ENCODE measurements at regions not wholly inside any gene's neighbourhood (a gene's known extent, or its start where the extent isn't known, plus 50 kb on each side); places are given as distances from the start of the nearest gene placed in this dataset.
"Not testable (repeated sequence)": the region's sequence is repeated elsewhere in the genome, so short reads cannot be mapped to it uniquely, and the experiment has no call there.

- H3K27me3 ChIP-seq (replicated peaks; ENCODE audit: control insufficient read depth, insufficient read depth, low read length) = no peaks in the 10 kb centered on the region
- H3K4me3 ChIP-seq (ENCODE audit: low read depth, low read length) = no peak overlapping the region
- Mint-ChIP-seq H3K36me3 (ENCODE audit: insufficient read depth, unreplicated experiment) (no peaks in the 10 kb centered on the region), H3K9me3 (ENCODE audit: unreplicated experiment) (no peaks in the 10 kb centered on the region), H3K4me3 (ENCODE audit: unreplicated experiment) (no peak overlapping the region), H3K27me3 (ENCODE audit: insufficient read depth, unreplicated experiment) (no peaks in the 10 kb centered on the region), H3K4me1 (ENCODE audit: low read depth, unreplicated experiment) (no peaks in the 10 kb centered on the region), H3K27ac (ENCODE audit: unreplicated experiment) (no peak overlapping the region)
- H3K9me3 ChIP-seq = no peaks in the 10 kb centered on the region
- TF ChIP-seq CTCF (IDR thresholded peaks at IDR 0.05; ENCODE audit: insufficient read depth in 1 of 2, low read depth in 1 of 2, low read length in 1 of 2, severe bottlenecking in 1 of 2, unreplicated experiment in 1 of 2) = no peak
- ChIA-PET POLR2A (no interaction called here), CTCF (no interaction called here)
- intact Hi-C loops (cut with micrococcal nuclease; ENCODE audit: unreplicated experiment) = no loop called here
- BruUV-seq (replicated peaks) = no TSS peak
- no peaks in the 10 kb centered on the region for H3K4me1 ChIP-seq
- no peaks in the 10 kb centered on the region for H3K36me3 ChIP-seq (ENCODE audit: control insufficient read depth, insufficient read depth, low read length)
- no peak for DNase-seq
Measured at GRCh38 chr1:104125970-104126369, 376.3 kb downstream of the AMY1C start.

- no TSS peak for BruUV-seq (replicated peaks)
- Mint-ChIP-seq H3K36me3 (ENCODE audit: insufficient read depth, unreplicated experiment) (no peaks in the 10 kb centered on the region), H3K4me3 (ENCODE audit: unreplicated experiment) (no peak overlapping the region), H3K27ac (ENCODE audit: unreplicated experiment) (no peak overlapping the region), H3K9me3 (ENCODE audit: unreplicated experiment) (no peaks in the 10 kb centered on the region), H3K27me3 (ENCODE audit: insufficient read depth, unreplicated experiment) (no peaks in the 10 kb centered on the region), H3K4me1 (ENCODE audit: low read depth, unreplicated experiment) (no peaks in the 10 kb centered on the region)
- peak in 1 of 2 experiments; percentile 12 for DNase-seq
- Histone ChIP-seq H3K4me1 (no peaks in the 10 kb centered on the region), H3K4me3 (ENCODE audit: low read depth, low read length) (no peak overlapping the region), H3K9me3 (no peaks in the 10 kb centered on the region), H3K36me3 (ENCODE audit: control insufficient read depth, insufficient read depth, low read length) (no peaks in the 10 kb centered on the region), H3K27me3 (replicated peaks; ENCODE audit: control insufficient read depth, insufficient read depth, low read length) (no peaks in the 10 kb centered on the region)
- TF ChIP-seq CTCF (IDR thresholded peaks at IDR 0.05; ENCODE audit: insufficient read depth in 1 of 2, low read depth in 1 of 2, low read length in 1 of 2, severe bottlenecking in 1 of 2, unreplicated experiment in 1 of 2) = peak; percentile 33 to 43
- ChIA-PET POLR2A (no interaction called here), CTCF (no interaction called here)
- intact Hi-C loops (cut with micrococcal nuclease; ENCODE audit: unreplicated experiment) = loop anchor here (2.0 kb wide), 1 partner anchor 344 kb away; no protein-coding TSS in a partner anchor
Measured at GRCh38 chr1:104132382-104132973, 382.8 kb downstream of the AMY1C start.

DNA sequence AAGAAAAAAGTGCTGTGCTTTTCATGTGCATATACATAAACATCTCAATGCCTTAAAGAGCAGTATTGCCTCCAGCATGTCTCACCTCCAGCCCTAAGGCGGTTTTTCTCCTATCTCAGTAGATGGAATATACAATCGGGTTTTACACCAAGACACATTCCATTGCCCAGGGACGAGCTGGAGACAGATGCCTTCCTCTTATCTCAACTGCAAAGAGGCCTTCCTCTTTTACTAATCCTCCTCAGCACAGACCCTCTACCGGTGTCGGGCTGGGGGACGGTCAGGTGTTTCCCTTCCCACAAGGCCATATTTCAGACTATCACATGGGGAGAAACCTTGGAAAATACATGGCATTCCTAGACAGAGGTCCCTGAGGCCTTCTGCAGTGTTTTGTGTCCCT, 385.3 kb downstream of the AMY1C start:
- intact Hi-C loops (cut with micrococcal nuclease; ENCODE audit: unreplicated experiment); H3K36me3 ChIP-seq (ENCODE audit: control insufficient read depth, insufficient read depth, low read length); H3K27ac Mint-ChIP-seq (ENCODE audit: unreplicated experiment); POLR2A ChIA-PET; H3K4me1 ChIP-seq; BruUV-seq (replicated peaks); H3K9me3 Mint-ChIP-seq (ENCODE audit: unreplicated experiment); H3K4me1 Mint-ChIP-seq (ENCODE audit: low read depth, unreplicated experiment); H3K27me3 Mint-ChIP-seq (ENCODE audit: insufficient read depth, unreplicated experiment); CTCF ChIA-PET; H3K36me3 Mint-ChIP-seq (ENCODE audit: insufficient read depth, unreplicated experiment); H3K4me3 ChIP-seq (ENCODE audit: low read depth, low read length); H3K9me3 ChIP-seq; H3K27me3 ChIP-seq (replicated peaks; ENCODE audit: control insufficient read depth, insufficient read depth, low read length); H3K4me3 Mint-ChIP-seq (ENCODE audit: unreplicated experiment); DNase-seq: not testable (repeated sequence)

DNA sequence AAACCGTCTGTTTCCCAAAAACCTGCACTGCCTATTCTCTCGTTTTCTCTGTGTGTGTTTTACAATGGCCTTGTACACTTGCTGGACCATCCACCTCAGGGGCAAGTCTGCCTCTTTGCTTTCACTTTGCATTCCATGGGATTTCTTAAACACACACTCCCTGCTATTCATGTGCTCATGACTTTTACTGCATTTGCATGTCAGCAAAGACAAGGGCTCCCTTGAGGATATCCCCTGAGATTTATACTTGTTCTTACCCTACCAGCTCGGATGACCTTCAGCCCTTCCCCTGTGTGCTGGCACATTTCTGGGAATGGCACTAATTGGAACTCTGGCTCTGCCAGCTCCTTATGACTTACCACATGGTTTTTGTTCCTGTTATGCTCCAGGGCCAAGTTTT, 386.9 kb downstream of the AMY1C start:
- Mint-ChIP-seq H3K4me1 (ENCODE audit: low read depth, unreplicated experiment) (no peaks in the 10 kb centered on the region), H3K36me3 (ENCODE audit: insufficient read depth, unreplicated experiment) (no peaks in the 10 kb centered on the region), H3K4me3 (ENCODE audit: unreplicated experiment) (no peak overlapping the region), H3K9me3 (ENCODE audit: unreplicated experiment) (no peaks in the 10 kb centered on the region), H3K27me3 (ENCODE audit: insufficient read depth, unreplicated experiment) (no peaks in the 10 kb centered on the region), H3K27ac (ENCODE audit: unreplicated experiment) (no peak overlapping the region)
- ChIA-PET CTCF (no interaction called here), POLR2A (no interaction called here)
- DNase-seq = no peak
- Histone ChIP-seq H3K9me3 (no peaks in the 10 kb centered on the region), H3K4me3 (ENCODE audit: low read depth, low read length) (no peak overlapping the region), H3K27me3 (replicated peaks; ENCODE audit: control insufficient read depth, insufficient read depth, low read length) (no peaks in the 10 kb centered on the region), H3K4me1 (no peaks in the 10 kb centered on the region), H3K36me3 (ENCODE audit: control insufficient read depth, insufficient read depth, low read length) (no peaks in the 10 kb centered on the region)
- intact Hi-C loops (cut with micrococcal nuclease; ENCODE audit: unreplicated experiment) = no loop called here
- BruUV-seq (replicated peaks) = no TSS peak
- TF ChIP-seq CTCF (IDR thresholded peaks at IDR 0.05; ENCODE audit: insufficient read depth in 1 of 2, low read depth in 1 of 2, low read length in 1 of 2, severe bottlenecking in 1 of 2, unreplicated experiment in 1 of 2) = no peak
